ENCODE measurements at regions not wholly inside any gene's neighbourhood (a gene's known extent, or its start where the extent isn't known, plus 50 kb on each side); places are given as distances from the start of the nearest gene placed in this dataset.

- H3K4me3 ChIP-seq (replicated peaks; ENCODE audit: low read depth, low read length), result no peak within 1 kb of the TSS
- no peak for TF ChIP-seq CTCF (IDR thresholded peaks at IDR 0.05; ENCODE audit: low read depth, low read length, missing control alignments)
- DNase-seq (ENCODE audit: extremely low read depth, low read depth), result no peak
These were observed 113.9 kb upstream of the MYL2 start, which contains the start of gene CUX2 for GRCh38 chr12:111034083-111034885. TSS of gene CUX2 (plus strand) at chr12:111034165.

- peak; percentile 9 for TF ChIP-seq CTCF (IDR thresholded peaks at IDR 0.05; ENCODE audit: low read depth, low read length, missing control alignments)
- no peak for DNase-seq (ENCODE audit: extremely low read depth, low read depth)
- no peak overlapping the region for H3K4me3 ChIP-seq (replicated peaks; ENCODE audit: low read depth, low read length)
These were observed 113.1 kb upstream of the MYL2 start for GRCh38 chr12:111033281-111034082.

GRCh38 chr12:111032591-111032919 is 112.2 kb upstream of the MYL2 start:
- TF ChIP-seq CTCF (IDR thresholded peaks at IDR 0.05; ENCODE audit: low read depth, low read length, missing control alignments), result no peak
- H3K4me3 ChIP-seq (replicated peaks; ENCODE audit: low read depth, low read length), result no peak overlapping the region
- DNase-seq (ENCODE audit: extremely low read depth, low read depth), result no peak

GRCh38 chr12:111031916-111032590 is 111.7 kb upstream of the MYL2 start:
- TF ChIP-seq CTCF (IDR thresholded peaks at IDR 0.05; ENCODE audit: low read depth, low read length, missing control alignments), result no peak
- H3K4me3 ChIP-seq (replicated peaks; ENCODE audit: low read depth, low read length), result no peak overlapping the region
- DNase-seq (ENCODE audit: extremely low read depth, low read depth), result no peak

GRCh38 chr12:111030800-111031199 is 110.4 kb upstream of the MYL2 start:
- no peak overlapping the region for H3K4me3 ChIP-seq (replicated peaks; ENCODE audit: low read depth, low read length)
- DNase-seq (ENCODE audit: extremely low read depth, low read depth), result no peak
- TF ChIP-seq CTCF (IDR thresholded peaks at IDR 0.05; ENCODE audit: low read depth, low read length, missing control alignments), result no peak

- no peak overlapping the region for H3K4me3 ChIP-seq (replicated peaks; ENCODE audit: low read depth, low read length)
- DNase-seq (ENCODE audit: extremely low read depth, low read depth), result no peak
- no peak for TF ChIP-seq CTCF (IDR thresholded peaks at IDR 0.05; ENCODE audit: low read depth, low read length, missing control alignments)
These were observed 109.4 kb upstream of the MYL2 start for GRCh38 chr12:111029732-111030131.
